BJ (cell line): ENCODE measurements at regions not wholly inside any gene's neighbourhood (a gene's known extent, or its start where the extent isn't known, plus 50 kb on each side); places are given as distances from the start of the nearest gene placed in this dataset.

Experiments
- CTCF ChIA-PET: fragments of 350-600 bp; formaldehyde crosslinking; extraction: SDS; loops from one replicate; lab custom pipeline; 2021; ENCODE audit warnings: antibody characterized with exemption, inconsistent platforms; lab: Yijun Ruan, JAX
- POLR2A ChIA-PET: fragments of 300-600 bp; sonication (Branson Sonifier 250); formaldehyde crosslinking; extraction: SDS; loops from one replicate; lab custom pipeline; 2021; ENCODE audit warnings: antibody characterized with exemption; lab: Charles Lee
- DNase-seq: peaks from one replicate; pipeline ENCODE4 v3.0.0-alpha.2; 2011; ENCODE audit warnings: low read depth
- H3K27me3 ChIP-seq: 2 replicates; pipeline ENCODE4 v1.6.0; 2011; ENCODE audit warnings: low read length; ENCODE audit not compliant: control insufficient read depth, insufficient read depth
- H3K36me3 ChIP-seq: 2 replicates; pipeline ENCODE4 v1.5.1; 2011; ENCODE audit warnings: low read length; ENCODE audit not compliant: control insufficient read depth, insufficient read depth
- H3K4me3 ChIP-seq: 2 replicates; pipeline ENCODE4 v1.5.1; 2011; ENCODE audit warnings: low read depth, mild to moderate bottlenecking, control low read depth, low read length
- TF ChIP-seq, protein P1 (sequence below): IDR thresholded peaks from 2 replicates; pipeline ENCODE4 v1.5.1; 2011; ENCODE audit warnings: low read depth, mild to moderate bottlenecking, control low read depth, inconsistent platforms, low read length, moderate library complexity; ENCODE audit not compliant: insufficient read depth

GRCh38 chr10:7048061-7048460, 362.8 kb downstream of the SFMBT2 start:
- TF ChIP-seq, protein P1, sequence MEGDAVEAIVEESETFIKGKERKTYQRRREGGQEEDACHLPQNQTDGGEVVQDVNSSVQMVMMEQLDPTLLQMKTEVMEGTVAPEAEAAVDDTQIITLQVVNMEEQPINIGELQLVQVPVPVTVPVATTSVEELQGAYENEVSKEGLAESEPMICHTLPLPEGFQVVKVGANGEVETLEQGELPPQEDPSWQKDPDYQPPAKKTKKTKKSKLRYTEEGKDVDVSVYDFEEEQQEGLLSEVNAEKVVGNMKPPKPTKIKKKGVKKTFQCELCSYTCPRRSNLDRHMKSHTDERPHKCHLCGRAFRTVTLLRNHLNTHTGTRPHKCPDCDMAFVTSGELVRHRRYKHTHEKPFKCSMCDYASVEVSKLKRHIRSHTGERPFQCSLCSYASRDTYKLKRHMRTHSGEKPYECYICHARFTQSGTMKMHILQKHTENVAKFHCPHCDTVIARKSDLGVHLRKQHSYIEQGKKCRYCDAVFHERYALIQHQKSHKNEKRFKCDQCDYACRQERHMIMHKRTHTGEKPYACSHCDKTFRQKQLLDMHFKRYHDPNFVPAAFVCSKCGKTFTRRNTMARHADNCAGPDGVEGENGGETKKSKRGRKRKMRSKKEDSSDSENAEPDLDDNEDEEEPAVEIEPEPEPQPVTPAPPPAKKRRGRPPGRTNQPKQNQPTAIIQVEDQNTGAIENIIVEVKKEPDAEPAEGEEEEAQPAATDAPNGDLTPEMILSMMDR, result no peak
- Histone ChIP-seq H3K4me3 (no peak overlapping the region), H3K27me3 (no peaks in the 10 kb centered on the region), H3K36me3 (no peaks in the 10 kb centered on the region)
- DNase-seq, result no peak
- CTCF ChIA-PET, result no interaction called here
- POLR2A ChIA-PET, result no interaction called here

DNA sequence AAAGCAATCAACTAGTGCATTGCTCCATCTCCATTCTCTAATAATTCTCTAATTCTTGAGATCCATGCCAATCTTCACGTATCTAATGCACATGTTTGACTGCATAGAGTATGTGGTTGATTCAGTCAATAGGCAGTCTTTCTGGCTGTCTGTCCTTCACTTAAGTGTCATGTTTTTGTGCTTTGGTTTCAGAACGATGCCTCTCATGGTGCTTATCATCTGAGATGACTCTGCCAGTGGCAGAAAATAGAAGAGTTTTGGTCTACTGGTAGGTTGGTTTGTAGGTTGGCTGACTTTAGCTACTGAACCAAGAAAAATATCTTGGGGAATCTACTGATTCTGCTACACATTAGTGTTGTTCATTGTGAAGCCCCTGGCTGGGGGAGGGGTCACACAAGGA, 364.2 kb downstream of the SFMBT2 start:
- no peaks in the 10 kb centered on the region for H3K27me3 ChIP-seq
- ChIA-PET CTCF (interaction anchor here (0.6 kb wide), 1 partner anchor 39 kb away, joined by 3 read pairs; no protein-coding TSS in a partner anchor), POLR2A (no interaction called here)
- H3K36me3 ChIP-seq, result no peaks in the 10 kb centered on the region
- TF ChIP-seq, protein P1, result no peak
- H3K4me3 ChIP-seq, result no peak overlapping the region
- DNase-seq, result no peak

- ChIA-PET CTCF (interaction anchor here (0.6 kb wide), 1 partner anchor 39 kb away, joined by 3 read pairs; no protein-coding TSS in a partner anchor), POLR2A (no interaction called here)
- Histone ChIP-seq H3K36me3 (no peaks in the 10 kb centered on the region), H3K4me3 (no peak overlapping the region), H3K27me3 (no peaks in the 10 kb centered on the region)
- TF ChIP-seq, protein P1, result no peak
- no peak for DNase-seq
Measured at GRCh38 chr10:7045891-7046599, 364.8 kb downstream of the SFMBT2 start.

DNA sequence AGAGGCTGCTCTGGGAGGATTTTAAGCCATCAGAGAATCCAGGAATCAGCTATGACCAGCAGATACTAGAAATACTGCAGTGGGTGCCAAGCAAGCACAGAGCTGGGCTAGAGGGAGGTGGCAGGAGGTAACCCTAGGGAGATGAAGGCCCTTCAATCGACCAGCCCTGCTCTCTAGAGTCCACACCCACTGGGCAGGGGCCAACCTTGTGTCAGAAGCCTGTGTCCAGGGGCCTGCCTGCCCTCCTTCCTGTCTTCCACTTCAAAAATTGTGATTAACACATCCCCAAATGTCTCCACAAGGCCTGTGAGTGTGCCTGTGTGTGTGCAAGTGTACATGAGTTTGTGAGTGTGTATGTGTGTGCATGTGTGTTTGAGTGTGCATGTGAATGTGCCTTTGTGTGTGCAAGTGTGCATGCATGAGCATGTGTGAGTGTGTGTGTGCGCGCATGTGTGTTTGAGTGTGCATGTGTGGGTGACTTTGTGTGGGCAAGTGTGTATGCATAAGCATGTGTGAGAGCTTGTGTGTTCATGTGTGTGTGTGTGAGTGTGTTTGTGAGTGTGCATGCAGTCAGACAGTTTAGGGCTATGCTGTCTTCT, 367.7 kb downstream of the SFMBT2 start:
- POLR2A ChIA-PET, result no interaction called here
- Histone ChIP-seq H3K4me3 (no peak overlapping the region), H3K36me3 (no peaks in the 10 kb centered on the region), H3K27me3 (no peaks in the 10 kb centered on the region)
- DNase-seq, result no peak
- TF ChIP-seq, protein P1, result no peak
- CTCF ChIA-PET, result no interaction called here

DNA sequence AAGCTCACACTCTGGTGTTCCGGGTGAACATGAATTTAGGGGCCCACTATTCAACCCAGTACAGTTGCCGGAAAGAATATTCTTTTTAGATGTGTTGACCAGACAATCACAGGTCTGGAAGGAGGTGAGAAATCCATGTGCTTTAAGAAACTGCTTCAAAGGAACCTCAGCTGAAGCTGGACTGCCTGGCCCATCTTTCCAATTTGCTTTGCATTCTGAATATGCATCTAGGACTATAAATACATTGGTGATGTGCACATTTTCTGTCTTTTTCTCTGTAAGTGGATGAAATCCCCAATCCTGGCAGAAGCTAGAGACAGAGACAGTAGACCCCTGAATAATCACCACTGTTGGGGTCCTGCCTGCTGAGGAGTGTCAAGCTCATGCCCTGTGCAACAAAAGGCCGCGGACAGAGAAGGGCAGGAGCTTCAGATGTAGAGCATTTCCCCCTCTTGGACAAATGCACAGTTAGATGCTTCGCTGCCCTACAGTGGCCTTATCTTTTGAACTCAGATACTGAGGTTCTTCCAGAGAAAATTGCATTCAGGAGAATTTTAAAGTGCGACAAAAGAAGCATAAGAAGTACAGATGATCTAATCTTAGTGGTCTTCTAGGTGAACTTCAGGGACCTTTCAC, 368.3 kb downstream of the SFMBT2 start:
- POLR2A ChIA-PET, result no interaction called here

More for the DNA sequence above, 368.3 kb downstream of the SFMBT2 start:
- Histone ChIP-seq H3K4me3 (no peak overlapping the region), H3K27me3 (no peaks in the 10 kb centered on the region), H3K36me3 (no peaks in the 10 kb centered on the region)
- TF ChIP-seq, protein P1, result no peak
- DNase-seq, result no peak
- CTCF ChIA-PET, result no interaction called here
